GM10266 (cell line): ENCODE measurements at regions not wholly inside any gene's neighbourhood (a gene's known extent, or its start where the extent isn't known, plus 50 kb on each side); places are given as distances from the start of the nearest gene placed in this dataset.

ENCODE experiments used
- DNase-seq: peaks from one replicate; pipeline ENCODE4 v3.0.0; 2012; ENCODE audit errors: extremely low spot score
- TF ChIP-seq, protein P1 (sequence below): IDR thresholded peaks from 2 replicates; pipeline ENCODE4 v1.5.1; 2012; ENCODE audit warnings: mild to moderate bottlenecking, low read depth; ENCODE audit not compliant: control insufficient read depth, insufficient read depth; ENCODE audit errors: missing control alignments

DNA sequence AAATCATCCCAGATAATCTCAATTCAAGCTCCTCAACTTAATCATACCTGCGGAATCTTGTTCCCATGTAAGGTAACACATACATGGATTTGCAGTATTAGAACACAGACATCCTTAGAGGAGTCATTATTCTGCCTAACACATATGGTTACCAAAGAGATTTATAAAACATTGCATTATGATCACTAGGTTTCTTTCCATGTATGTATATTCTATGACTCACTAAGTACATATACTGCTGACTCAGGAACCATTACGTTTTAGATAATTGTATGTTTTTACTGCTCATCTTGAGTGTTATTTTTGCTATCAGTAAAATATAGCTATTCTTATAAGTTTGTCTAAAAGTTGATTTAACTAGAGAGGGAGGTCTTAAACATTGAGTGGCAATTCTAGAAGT lies 182.9 kb downstream of the SLITRK6 start:
- TF ChIP-seq, protein P1, sequence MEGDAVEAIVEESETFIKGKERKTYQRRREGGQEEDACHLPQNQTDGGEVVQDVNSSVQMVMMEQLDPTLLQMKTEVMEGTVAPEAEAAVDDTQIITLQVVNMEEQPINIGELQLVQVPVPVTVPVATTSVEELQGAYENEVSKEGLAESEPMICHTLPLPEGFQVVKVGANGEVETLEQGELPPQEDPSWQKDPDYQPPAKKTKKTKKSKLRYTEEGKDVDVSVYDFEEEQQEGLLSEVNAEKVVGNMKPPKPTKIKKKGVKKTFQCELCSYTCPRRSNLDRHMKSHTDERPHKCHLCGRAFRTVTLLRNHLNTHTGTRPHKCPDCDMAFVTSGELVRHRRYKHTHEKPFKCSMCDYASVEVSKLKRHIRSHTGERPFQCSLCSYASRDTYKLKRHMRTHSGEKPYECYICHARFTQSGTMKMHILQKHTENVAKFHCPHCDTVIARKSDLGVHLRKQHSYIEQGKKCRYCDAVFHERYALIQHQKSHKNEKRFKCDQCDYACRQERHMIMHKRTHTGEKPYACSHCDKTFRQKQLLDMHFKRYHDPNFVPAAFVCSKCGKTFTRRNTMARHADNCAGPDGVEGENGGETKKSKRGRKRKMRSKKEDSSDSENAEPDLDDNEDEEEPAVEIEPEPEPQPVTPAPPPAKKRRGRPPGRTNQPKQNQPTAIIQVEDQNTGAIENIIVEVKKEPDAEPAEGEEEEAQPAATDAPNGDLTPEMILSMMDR, result no peak
- DNase-seq, result no peak

DNA sequence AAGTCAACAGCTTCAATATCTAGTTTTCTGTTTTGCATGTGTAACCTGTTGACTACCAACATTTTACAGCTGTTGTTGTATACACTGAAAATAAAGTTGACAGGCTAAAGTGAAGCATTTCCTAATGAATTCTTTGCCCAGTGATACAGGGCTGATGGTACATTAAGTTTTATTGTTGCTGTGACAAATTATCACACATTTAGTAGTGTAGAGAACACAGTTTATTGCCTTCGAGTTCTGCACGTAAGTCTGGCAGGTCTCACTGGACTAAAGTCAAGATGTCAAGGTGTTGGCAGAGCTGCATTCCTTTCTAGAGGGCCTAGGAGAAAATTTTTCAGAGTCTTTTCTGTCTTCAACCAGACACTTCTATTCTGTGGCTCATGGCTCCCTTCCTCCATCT lies 184.2 kb downstream of the SLITRK6 start:
- TF ChIP-seq, protein P1, result no peak
- DNase-seq, result no peak

DNA sequence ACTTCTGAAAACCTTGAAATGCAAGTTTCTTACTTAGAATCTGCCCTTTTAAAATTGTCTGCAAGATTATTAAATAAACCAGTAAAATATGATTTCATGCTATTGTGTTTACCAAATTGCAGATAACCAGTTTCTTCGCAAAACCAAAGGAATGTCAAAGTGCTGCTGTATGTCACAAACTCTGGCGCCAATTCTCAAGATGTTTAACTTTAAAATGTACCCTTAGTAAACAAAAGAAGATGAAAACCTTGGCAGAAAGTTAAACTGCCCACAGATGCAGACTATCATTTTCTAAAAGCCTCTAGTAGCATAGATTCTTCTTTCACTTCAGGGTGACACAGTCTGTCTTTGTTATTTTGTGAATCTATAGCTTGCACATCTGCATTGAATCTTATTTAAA lies 189.2 kb downstream of the SLITRK6 start:
- no peak for DNase-seq
- TF ChIP-seq, protein P1, result no peak

DNA sequence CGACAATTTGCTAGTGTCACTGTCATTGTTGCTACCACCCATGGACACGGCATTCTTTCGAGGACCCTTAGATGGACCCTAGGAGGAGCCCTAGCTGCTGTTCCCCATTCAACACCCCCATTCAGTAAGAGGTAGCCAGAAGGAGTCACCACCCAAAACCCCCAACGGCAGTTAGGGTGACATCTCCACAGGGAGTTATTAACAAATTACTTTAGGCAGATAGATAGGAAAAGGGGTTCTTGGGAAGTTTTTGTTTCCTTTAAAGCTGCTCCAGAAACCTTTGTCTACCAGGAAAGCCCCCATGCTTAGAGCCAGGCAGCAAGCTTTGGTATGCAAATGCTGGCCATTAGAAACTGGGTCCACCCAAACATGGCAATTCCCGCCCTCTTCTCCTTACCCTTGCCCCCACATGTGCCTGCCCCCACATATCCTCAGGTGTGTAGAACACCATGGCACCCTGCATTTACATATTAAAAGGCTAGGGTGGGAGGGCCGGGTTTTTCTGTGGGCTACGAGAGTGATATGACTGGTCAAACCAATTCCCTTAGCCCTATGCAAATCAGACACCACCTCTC lies 190.9 kb downstream of the SLITRK6 start:
- DNase-seq, result no peak
- TF ChIP-seq, protein P1, result no peak

DNA sequence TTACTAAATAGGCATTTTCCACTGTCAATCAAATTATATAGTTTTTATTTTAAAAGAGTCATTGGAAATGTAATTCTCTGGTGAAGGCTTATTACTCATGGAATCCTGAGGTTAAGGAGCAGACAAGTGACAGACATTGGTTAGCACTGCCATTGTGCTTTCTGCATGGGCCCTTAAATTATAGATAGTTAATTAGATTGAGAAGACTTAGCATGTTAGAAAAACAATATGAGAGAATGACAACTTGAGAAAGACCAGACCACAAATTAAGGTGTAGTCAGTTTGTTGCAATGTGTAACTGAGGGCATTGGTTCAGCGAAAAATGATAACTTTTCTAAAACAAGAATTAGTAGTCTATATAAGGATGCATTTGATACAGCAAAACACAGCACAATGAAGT lies 195.5 kb downstream of the SLITRK6 start:
- DNase-seq, result no peak
- TF ChIP-seq, protein P1, result no peak

DNA sequence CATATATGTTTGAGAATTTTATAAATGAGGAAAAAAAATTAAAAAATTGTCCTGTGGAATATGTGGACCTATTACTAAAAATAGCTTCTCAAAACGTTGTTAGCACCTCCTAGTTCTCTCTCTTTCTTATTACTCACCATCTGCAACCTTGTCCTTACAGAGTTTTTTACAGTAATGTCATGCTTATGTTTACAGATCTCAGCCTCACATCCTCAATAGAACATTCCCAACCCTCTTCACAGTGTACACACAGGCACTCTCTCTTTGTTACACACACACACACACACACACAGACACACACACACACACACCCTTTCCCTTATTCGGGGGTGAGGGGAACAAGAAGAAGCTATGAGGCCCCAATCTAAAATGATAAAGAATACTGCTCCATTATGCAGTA lies 197.7 kb downstream of the SLITRK6 start:
- DNase-seq, result no peak
- TF ChIP-seq, protein P1, result no peak

DNA sequence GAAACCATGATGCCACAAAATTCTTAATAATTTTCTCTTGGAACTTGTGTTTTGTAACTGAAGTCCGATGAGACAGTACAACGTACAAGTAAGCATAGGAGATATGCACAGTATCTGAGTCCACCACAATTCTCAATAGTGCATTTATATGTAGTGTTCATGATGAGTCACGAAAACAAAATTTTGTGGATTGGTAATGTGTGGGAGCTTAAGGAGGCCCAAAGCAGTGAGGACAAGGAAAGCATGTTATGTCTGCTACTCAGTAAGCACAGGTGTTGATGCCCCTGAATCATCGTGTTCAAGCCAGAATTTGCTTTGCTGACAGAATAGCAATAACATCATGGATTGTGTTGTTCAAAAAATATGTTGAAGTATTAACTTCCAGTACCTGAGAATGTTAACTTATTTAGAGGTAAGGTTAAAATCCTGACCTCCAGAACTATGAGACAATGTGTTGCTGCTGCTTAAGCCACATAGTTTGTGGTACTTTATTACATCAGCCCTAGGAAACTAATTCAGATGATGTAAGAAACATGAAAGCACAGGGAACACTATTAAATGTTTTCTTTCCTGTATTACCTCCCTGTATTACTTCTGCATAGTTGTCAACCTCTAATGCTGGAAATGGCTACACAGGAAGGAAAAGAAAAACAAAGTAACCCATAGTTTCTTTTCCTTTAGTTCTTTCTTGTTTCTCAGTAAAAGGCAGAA lies 201.3 kb downstream of the SLITRK6 start:
- TF ChIP-seq, protein P1, result no peak
- no peak for DNase-seq
